ENCODE measurements at regions not wholly inside any gene's neighbourhood (a gene's known extent, or its start where the extent isn't known, plus 50 kb on each side); places are given as distances from the start of the nearest gene placed in this dataset.

DNA sequence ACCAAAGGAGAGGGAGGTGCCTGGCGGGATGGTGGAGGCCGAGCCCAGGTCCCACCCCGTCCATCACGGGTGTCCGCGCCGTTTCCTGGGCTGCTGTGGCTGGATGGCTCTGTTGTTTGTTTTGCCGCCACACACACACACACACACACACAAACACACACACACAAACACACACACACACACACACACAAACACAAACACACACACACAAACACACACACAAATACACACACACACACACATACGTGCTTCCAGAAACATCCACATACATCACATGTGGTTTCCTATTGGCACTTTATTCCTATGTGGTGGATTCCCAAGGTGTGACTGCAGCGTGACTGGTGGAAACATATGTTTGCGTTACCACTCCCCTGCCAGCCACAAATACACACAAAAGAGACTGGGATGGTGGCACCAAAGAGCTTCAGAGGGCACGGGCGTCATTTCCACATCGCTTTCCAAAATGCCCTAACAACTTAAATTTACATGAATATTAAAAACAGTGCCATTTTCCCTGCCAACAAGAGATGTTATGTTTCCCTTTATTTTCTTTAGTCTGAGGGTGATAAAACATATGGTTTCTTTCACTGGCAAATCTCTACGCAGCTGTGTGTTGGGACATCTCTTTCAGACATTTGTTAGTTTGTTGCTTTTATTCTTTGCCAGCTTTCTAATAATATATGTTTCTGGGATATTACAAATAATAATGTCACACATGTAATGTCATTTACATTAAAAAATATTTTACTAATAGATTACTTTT lies 356.8 kb downstream of the BRD1 start:
- no peaks in the 10 kb centered on the region for H3K27me3 Mint-ChIP-seq (ENCODE audit: low read depth)
- DNase-seq (ENCODE audit: low read depth, low spot score), result no peak
- no peak overlapping the region for H3K27ac Mint-ChIP-seq (ENCODE audit: unreplicated experiment)
- peaks cover 20% of the 10 kb centered on the region for H3K4me1 Mint-ChIP-seq
- H3K9me3 Mint-ChIP-seq, result no peaks in the 10 kb centered on the region
- TF ChIP-seq, protein P1, sequence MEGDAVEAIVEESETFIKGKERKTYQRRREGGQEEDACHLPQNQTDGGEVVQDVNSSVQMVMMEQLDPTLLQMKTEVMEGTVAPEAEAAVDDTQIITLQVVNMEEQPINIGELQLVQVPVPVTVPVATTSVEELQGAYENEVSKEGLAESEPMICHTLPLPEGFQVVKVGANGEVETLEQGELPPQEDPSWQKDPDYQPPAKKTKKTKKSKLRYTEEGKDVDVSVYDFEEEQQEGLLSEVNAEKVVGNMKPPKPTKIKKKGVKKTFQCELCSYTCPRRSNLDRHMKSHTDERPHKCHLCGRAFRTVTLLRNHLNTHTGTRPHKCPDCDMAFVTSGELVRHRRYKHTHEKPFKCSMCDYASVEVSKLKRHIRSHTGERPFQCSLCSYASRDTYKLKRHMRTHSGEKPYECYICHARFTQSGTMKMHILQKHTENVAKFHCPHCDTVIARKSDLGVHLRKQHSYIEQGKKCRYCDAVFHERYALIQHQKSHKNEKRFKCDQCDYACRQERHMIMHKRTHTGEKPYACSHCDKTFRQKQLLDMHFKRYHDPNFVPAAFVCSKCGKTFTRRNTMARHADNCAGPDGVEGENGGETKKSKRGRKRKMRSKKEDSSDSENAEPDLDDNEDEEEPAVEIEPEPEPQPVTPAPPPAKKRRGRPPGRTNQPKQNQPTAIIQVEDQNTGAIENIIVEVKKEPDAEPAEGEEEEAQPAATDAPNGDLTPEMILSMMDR (conservative IDR thresholded peaks at IDR 0.05), result no peak
- no peak overlapping the region for H3K4me3 Mint-ChIP-seq
- H3K36me3 Mint-ChIP-seq (ENCODE audit: low read depth), result no peaks in the 10 kb centered on the region

DNA sequence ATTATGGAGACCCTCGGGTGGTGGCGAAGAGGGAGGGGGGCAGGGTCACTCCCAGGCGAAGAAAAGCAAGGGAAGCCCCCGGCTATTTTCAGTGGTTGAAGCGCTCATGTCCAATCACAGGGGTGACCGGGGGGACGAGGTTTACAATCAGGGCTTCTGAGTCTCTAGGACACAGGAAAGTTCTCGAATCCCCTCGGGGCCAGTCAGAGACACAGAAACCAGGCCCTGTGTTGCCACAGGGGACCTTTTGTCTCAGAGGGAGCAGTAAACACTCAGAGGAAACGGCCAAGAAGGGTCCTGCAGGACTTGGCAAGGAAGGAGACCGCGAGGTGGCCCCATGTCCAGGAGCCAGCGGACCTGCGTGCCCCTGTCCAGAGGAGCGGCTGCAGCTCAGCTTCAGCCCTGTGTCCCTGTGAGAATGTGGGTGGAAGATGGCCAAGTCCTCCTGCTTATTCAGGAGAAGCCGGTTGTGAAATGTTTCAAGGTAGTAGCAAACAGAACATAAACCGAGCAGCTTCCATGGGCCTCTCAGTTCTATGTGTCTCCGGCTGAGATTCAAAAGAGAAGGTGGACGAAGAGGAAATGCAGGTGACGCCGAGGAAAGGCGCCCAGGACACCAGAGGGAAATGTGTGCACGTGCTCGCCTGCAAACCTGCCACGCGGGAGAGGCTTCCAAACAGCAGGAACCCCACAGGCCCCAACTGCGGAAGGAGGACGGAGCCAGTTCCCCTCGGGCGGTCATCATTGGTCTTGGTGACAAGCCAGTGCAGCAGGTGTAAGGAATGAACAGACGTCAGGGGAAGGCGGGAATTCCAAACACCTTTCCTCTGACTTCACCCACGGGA lies 357.6 kb downstream of the BRD1 start:
- Mint-ChIP-seq H3K4me3 (no peak overlapping the region), H3K36me3 (ENCODE audit: low read depth) (no peaks in the 10 kb centered on the region), H3K27me3 (ENCODE audit: low read depth) (no peaks in the 10 kb centered on the region), H3K27ac (ENCODE audit: unreplicated experiment) (no peak overlapping the region), H3K4me1 (peaks cover 20% of the 10 kb centered on the region), H3K9me3 (no peaks in the 10 kb centered on the region)
- no peak for DNase-seq (ENCODE audit: low read depth, low spot score)
- TF ChIP-seq, protein P1 (conservative IDR thresholded peaks at IDR 0.05), result no peak

DNA sequence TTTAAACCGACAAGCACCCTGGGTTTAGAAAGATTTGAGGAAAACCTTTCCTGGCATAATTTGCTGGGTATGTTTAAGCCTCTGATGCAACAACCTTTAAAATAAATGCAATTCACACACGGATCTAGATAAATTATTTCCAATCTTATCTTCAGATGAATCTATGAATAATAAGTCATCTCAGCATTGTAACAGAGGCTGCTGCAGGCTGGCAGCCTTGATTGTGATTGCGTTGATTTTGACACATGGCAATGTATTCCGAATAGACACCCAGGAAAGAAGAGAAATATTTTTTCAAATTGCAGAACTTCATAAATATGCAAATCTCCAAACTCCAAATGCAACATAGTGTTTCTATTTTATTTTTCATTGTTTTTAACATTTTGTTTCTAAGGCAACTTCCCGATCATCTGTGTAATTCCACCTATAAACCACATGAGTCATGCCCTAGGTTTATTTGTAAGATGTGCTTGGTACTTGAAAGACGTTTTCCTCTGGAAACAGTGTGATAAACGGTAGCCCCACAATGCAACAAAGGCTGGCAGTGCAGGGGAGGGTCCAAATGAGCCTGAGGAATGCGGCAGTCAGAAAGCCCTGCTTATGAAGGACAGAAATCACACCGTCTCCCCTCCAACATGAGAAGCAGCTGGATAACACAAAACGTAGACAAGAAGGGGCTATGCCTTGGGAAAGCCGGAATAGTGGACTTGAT lies 359.0 kb downstream of the BRD1 start:
- no peaks in the 10 kb centered on the region for H3K27me3 Mint-ChIP-seq (ENCODE audit: low read depth)
- H3K4me3 Mint-ChIP-seq, result no peak overlapping the region
- H3K27ac Mint-ChIP-seq (ENCODE audit: unreplicated experiment), result peak overlapping the region; percentile 15
- TF ChIP-seq, protein P1 (conservative IDR thresholded peaks at IDR 0.05), result no peak
- peaks cover 20% of the 10 kb centered on the region for H3K4me1 Mint-ChIP-seq
- H3K9me3 Mint-ChIP-seq, result no peaks in the 10 kb centered on the region
- no peak for DNase-seq (ENCODE audit: low read depth, low spot score)
- H3K36me3 Mint-ChIP-seq (ENCODE audit: low read depth), result no peaks in the 10 kb centered on the region

DNA sequence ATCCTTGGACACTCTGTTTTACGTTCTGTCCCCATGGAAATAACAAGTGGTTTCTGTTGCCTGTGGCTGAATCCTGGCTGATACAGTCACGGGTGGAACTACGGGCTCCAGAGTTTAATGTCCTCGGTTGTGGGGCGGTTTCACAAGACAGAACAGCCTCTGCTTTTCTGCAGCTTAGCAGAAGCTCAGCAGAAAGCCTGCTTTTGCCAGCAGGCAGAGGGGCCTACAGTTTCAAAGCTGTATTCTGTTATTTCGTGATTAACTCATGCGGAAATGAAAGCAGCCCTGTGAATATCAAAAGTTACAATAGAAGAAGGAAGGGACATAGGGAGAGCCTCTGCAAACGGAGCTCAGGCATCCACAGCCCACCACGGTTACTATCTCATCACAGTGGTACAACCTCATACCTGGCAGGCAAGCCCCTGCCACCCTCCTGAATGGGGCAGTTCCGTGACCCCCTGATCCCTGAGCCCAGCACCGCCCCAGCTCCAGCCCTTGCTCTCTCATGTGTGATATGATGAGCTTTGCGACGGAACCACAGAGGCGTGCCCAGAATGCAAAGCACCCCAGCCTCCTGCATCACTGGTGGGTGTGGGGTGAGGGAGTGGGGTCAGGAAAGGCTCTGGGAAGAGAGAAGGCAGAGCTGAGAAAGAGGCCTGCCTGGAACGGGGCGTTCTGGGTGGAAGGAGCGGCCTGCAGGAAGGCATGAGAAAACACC lies 360.6 kb downstream of the BRD1 start:
- Mint-ChIP-seq H3K27ac (ENCODE audit: unreplicated experiment) (no peak overlapping the region), H3K36me3 (ENCODE audit: low read depth) (no peaks in the 10 kb centered on the region), H3K27me3 (ENCODE audit: low read depth) (no peaks in the 10 kb centered on the region), H3K4me1 (peaks cover 20% of the 10 kb centered on the region), H3K9me3 (no peaks in the 10 kb centered on the region), H3K4me3 (no peak overlapping the region)
- no peak for DNase-seq (ENCODE audit: low read depth, low spot score)
- TF ChIP-seq, protein P1 (conservative IDR thresholded peaks at IDR 0.05), result no peak

DNA sequence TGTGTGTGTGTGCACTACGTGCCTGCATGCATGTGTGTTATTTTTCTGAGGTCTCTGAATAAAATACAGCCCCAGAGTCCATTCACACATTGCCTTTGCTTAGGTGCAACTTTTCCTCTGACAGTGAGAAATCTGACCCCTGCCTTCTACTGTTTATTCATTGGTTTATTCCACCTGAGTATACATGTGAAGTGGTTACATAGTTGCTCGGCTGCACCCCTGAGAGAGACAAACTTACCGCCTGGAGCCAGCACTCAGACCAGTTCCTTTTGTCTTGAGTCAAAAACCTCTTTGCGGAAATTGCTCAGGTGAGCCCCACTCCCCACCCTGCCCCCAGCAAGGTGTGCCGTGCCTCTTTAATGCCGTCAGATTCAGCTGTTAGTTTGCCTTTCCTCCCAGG lies 363.6 kb downstream of the BRD1 start:
- Mint-ChIP-seq H3K9me3 (no peaks in the 10 kb centered on the region), H3K4me3 (no peak overlapping the region), H3K4me1 (peaks cover 19% of the 10 kb centered on the region), H3K27me3 (ENCODE audit: low read depth) (peaks cover 4% of the 10 kb centered on the region), H3K27ac (ENCODE audit: unreplicated experiment) (no peak overlapping the region), H3K36me3 (ENCODE audit: low read depth) (no peaks in the 10 kb centered on the region)
- DNase-seq (ENCODE audit: low read depth, low spot score), result no peak
- TF ChIP-seq, protein P1 (conservative IDR thresholded peaks at IDR 0.05), result no peak

All from neural crest cell (in vitro differentiated cells).